Upper lobe of right lung (tissue), 1 donor: ENCODE measurements at regions not wholly inside any gene's neighbourhood (a gene's known extent, or its start where the extent isn't known, plus 50 kb on each side); places are given as distances from the start of the nearest gene placed in this dataset.

Source experiments
- ATAC-seq: fragments of 200-7000 bp; cut with Tn5 transposase; one replicate; pipeline ENCODE4 v1.9.1; 2020; ENCODE audit warnings: mild to moderate bottlenecking, moderate library complexity
- DNase-seq: peaks from one replicate; pipeline ENCODE4 v3.0.0-alpha.2; 2020
- H3K27ac ChIP-seq: fragments of 200-600 bp; one replicate; pipeline ENCODE4 v1.8.0; 2022
- H3K27me3 ChIP-seq: fragments of 200-600 bp; one replicate; pipeline ENCODE4 v1.8.0; 2022; ENCODE audit warnings: mild to moderate bottlenecking
- H3K36me3 ChIP-seq: fragments of 200-600 bp; one replicate; pipeline ENCODE4 v1.8.0; 2022
- H3K4me1 ChIP-seq: fragments of 200-600 bp; one replicate; pipeline ENCODE4 v1.8.0; 2022
- H3K4me3 ChIP-seq: fragments of 200-600 bp; one replicate; pipeline ENCODE4 v1.8.0; 2022; ENCODE audit warnings: mild to moderate bottlenecking
- H3K9me3 ChIP-seq: fragments of 200-600 bp; one replicate; pipeline ENCODE4 v1.8.0; 2022
- intact Hi-C: fragments of 100-400 bp; cut with DNase I; formaldehyde crosslinking; loops from one replicate; pipeline ENCODE4 v1.11.0; 2022
- TF ChIP-seq, protein P1 (sequence below): fragments of 200-600 bp; IDR thresholded peaks from one replicate; pipeline ENCODE4 v1.8.0; 2022; ENCODE audit warnings: antibody characterized with exemption
- donor health status: DM: no; HTN: yes; CAD: no; lungs with severe emphysema.

DNA sequence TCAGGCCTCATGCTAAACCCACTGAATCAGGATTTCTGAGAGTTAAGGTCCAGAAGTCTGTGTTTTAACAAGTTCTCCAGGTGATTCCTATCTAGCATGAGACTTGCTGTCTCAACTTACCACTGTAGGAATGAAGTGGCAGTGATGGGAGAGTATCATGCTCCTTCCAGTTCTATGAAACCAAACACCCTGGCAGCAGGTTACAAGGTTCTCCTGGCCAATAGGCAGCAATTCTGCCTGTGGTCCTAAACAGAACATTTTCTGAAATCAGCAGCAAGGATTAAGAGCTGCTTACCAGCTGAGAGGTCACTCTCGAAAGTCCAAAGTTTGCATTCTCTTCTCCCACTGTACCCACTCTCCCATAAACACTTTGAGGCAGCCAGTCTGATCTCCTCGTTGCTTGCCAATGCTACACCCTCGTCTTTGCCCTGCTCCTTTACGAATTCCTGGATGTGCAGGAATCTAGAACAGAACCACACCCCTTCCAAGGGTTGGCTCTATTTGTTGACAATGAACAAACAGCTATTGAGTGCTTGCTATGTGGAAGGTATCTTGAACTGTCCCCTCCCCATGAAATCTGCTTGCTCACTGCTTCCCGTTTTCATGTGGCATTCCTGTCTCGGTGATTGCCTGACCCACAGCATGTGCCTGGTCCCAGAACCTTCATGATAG, 100.5 kb downstream of the TMEM174 start:
- peak; percentile 88 for ATAC-seq
- H3K4me1 ChIP-seq: peaks cover 6% of the 10 kb centered on the region
- intact Hi-C loops: no loop called here
- no peak overlapping the region for H3K27ac ChIP-seq
- H3K36me3 ChIP-seq: no peaks in the 10 kb centered on the region
- TF ChIP-seq, protein P1, sequence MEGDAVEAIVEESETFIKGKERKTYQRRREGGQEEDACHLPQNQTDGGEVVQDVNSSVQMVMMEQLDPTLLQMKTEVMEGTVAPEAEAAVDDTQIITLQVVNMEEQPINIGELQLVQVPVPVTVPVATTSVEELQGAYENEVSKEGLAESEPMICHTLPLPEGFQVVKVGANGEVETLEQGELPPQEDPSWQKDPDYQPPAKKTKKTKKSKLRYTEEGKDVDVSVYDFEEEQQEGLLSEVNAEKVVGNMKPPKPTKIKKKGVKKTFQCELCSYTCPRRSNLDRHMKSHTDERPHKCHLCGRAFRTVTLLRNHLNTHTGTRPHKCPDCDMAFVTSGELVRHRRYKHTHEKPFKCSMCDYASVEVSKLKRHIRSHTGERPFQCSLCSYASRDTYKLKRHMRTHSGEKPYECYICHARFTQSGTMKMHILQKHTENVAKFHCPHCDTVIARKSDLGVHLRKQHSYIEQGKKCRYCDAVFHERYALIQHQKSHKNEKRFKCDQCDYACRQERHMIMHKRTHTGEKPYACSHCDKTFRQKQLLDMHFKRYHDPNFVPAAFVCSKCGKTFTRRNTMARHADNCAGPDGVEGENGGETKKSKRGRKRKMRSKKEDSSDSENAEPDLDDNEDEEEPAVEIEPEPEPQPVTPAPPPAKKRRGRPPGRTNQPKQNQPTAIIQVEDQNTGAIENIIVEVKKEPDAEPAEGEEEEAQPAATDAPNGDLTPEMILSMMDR: no peak
- H3K4me3 ChIP-seq: no peak overlapping the region
- DNase-seq: no peak
- H3K9me3 ChIP-seq: no peaks in the 10 kb centered on the region
- peaks cover 7% of the 10 kb centered on the region for H3K27me3 ChIP-seq

- intact Hi-C loops: no loop called here
- ATAC-seq: no peak
- Histone ChIP-seq H3K27ac (no peak overlapping the region), H3K4me3 (no peak overlapping the region), H3K9me3 (no peaks in the 10 kb centered on the region), H3K4me1 (peaks cover 6% of the 10 kb centered on the region), H3K27me3 (peaks cover 7% of the 10 kb centered on the region), H3K36me3 (no peaks in the 10 kb centered on the region)
- DNase-seq: no peak
- TF ChIP-seq, protein P1: no peak
Observed at GRCh38 chr5:73272351-73272750, 99.4 kb downstream of the TMEM174 start.

DNA sequence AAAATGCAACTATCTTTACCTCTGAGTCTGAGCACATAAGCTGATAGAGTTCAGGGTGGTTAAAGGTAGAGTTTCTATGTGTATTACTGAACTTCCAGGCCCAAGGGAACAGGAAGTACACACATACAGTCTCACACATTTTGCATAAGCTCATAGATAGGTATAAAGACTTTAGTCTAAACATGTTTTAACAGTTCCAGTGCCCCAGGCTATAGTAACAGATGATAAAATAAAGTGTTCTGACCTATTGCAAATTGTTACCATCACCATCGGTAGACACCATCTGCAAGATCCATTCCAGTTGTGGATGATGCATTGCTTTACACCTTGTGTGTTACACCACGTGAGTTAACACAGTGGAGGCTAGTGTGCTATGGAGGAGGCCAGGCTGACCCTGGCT, 95.8 kb downstream of the TMEM174 start:
- Histone ChIP-seq H3K4me3 (no peak overlapping the region), H3K36me3 (no peaks in the 10 kb centered on the region), H3K27me3 (peaks cover 7% of the 10 kb centered on the region), H3K4me1 (no peaks in the 10 kb centered on the region), H3K9me3 (no peaks in the 10 kb centered on the region), H3K27ac (no peak overlapping the region)
- DNase-seq: no peak
- ATAC-seq: no peak
- TF ChIP-seq, protein P1: no peak
- intact Hi-C loops: no loop called here

DNA sequence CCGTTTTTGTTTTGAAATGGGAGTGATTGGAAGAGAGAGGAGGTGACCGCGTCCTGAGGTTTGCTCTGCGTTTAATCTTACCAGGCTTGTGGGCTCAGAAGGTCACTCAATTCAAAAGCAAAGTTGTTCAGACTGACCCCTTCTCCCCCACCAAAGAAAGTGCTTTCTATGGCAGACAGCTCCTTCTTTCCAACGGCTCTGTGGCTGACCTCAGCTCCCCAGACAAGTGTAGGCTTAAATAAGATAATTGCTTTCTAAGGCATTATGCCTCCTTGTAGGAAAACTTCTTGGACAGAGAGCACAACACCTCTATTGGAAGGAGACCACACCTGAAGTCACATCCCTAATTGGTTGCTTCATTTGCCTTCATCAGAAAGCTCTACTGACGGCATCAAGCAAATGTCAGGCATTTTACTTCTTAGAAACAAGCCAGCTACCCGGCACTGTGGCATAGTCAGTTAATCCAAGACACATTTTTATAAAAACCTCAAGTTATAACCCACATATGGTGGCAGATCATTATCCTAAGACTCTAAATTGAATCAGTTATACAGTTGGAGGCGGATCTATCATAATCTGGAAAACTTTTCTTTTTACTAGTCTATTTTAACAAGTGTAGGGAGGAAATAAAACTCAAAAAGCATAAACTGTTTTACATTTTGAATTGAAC, 94.9 kb downstream of the TMEM174 start:
- H3K9me3 ChIP-seq: no peaks in the 10 kb centered on the region
- peak overlapping the region; percentile 11 for H3K4me3 ChIP-seq
- TF ChIP-seq, protein P1: no peak
- DNase-seq (no peak), ATAC-seq (no peak)
- no peak overlapping the region for H3K27ac ChIP-seq
- intact Hi-C loops: no loop called here
- H3K36me3 ChIP-seq: no peaks in the 10 kb centered on the region
- peaks cover 7% of the 10 kb centered on the region for H3K27me3 ChIP-seq
- H3K4me1 ChIP-seq: no peaks in the 10 kb centered on the region

DNA sequence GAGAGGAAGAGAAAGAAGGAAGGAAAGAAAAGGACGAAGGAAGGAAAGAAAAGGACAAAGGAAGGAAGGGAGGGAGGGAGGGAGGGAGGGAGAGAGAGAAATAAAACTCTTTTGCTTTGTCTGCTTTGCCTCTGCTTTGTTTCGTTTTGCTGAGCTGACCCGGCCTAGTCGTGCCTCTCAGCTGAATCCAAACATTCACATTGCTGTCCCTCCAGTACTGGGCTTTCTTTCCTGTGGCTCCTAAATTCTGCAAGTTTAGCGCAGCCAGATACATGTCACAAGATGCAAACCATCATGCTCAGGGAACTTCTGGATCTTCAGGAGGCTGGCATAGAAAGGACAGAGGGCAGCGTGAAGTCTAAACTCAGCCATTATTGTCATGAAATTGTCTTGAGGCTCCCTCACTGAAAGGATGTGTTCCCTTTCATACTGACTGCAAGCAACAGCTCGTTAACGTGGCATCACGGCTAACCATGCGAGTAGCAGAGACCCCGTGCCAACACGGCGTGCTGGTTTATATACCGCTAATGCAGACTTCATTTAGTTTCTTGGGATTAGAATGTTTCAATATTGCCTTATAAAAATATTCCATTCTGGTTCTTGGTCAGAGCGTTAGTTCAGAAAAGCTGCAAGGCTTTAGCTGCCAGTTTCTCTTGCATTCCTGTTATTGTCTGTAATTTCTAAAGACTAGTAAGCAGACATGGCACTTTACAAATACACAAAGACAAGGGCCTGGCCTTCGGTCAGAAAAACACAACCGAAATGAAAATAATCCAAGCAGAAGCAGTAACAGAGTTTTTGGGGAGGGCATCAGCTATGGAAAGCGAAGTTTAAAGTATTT, 94.2 kb downstream of the TMEM174 start:
- no peak for DNase-seq

More for the DNA sequence above, 94.2 kb downstream of the TMEM174 start:
- intact Hi-C loops: no loop called here
- no peaks in the 10 kb centered on the region for H3K36me3 ChIP-seq
- peak overlapping the region; percentile 11 for H3K4me3 ChIP-seq
- H3K27ac ChIP-seq: no peak overlapping the region
- H3K9me3 ChIP-seq: no peaks in the 10 kb centered on the region
- peaks cover 7% of the 10 kb centered on the region for H3K27me3 ChIP-seq
- TF ChIP-seq, protein P1: no peak
- H3K4me1 ChIP-seq: no peaks in the 10 kb centered on the region
- ATAC-seq: no peak
